Endothelial cell of hepatic sinusoid (primary cell): ENCODE measurements at regions not wholly inside any gene's neighbourhood (a gene's known extent, or its start where the extent isn't known, plus 50 kb on each side); places are given as distances from the start of the nearest gene placed in this dataset.

Experiments used
- in situ Hi-C: cut with HindIII; loops from 2 replicates; pipeline ENCODE4 v1.10.0; 2017; ENCODE audit warnings: low sequenced_read_pairs

GRCh38 chr16:49081554-49081953 is 200.1 kb downstream of the CBLN1 start:
- in situ Hi-C loops = no loop called here

GRCh38 chr16:49081086-49081485 is 200.6 kb downstream of the CBLN1 start:
- in situ Hi-C loops = no loop called here

- in situ Hi-C loops = no loop called here
These were observed 203.1 kb downstream of the CBLN1 start for GRCh38 chr16:49078571-49078970.

GRCh38 chr16:49078104-49078503 is 203.5 kb downstream of the CBLN1 start:
- in situ Hi-C loops = no loop called here

DNA sequence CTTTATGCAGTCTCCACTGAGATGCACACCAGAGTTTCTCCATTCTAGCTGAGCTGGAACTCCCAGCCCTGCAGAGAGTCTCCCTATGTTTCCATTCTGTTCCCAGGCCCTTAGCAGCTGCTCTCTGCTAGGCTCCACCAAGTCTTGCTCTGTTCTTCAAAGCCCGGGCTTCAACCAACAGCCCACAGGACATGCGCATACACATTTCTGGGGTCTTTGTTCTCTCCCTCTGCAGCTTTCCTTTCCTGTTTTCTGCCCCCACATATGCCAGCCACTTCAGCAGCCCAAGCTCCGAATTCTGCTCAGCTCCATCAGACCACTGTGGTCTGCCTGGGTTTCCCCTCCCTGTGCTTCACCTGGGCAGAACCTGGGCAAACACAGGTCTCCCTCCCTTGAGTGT is 205.9 kb downstream of the CBLN1 start:
- in situ Hi-C loops = no loop called here

- in situ Hi-C loops = no loop called here
These were observed 213.4 kb downstream of the CBLN1 start for GRCh38 chr16:49068224-49068623.

DNA sequence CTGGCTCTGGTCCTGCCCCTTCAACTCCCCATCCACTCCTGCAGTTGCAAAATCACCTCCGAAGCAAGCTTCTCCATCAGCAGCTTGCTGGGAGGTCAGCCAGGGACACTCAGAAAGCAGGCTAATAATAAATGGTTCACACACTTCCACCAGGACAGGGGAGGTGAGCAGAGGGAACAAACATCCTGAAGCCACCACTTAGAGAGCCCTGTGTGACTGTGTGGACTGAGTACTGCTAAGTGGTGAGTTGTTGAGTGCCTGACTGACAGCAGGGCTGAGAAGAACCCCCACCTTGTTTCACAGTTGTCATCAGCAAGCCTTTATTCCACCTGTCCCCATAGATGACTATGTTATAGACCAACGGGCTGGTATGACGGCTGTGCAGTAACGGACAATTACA is 213.9 kb downstream of the CBLN1 start:
- in situ Hi-C loops = no loop called here

DNA sequence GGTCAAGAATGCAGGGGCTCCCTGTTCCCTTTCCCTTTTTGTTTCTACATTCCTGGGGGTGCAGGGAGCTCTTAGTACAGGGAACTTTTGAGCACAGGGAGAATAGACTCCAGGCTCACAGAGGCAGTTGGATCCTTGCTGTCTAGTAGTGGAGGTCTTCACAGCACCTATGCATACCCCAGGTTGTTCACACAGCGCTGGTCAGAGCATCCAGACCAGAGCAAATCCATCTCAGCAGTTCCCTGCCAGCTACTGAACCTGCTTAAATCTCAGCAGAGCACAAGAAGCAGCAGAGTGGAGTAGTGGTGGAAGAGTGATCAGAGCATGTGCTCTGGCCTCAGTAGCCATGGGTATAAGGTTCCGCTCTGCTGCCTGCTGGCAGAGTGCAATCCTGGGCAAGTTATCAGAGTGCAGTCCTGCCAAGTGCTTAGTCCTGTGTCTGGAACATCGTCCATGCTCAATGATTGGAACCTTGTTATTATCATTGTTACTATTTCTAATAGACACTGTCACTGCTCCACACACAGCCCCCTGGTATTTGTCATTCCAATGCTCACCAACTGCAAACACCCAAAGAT is 220.4 kb downstream of the CBLN1 start:
- in situ Hi-C loops = no loop called here

DNA sequence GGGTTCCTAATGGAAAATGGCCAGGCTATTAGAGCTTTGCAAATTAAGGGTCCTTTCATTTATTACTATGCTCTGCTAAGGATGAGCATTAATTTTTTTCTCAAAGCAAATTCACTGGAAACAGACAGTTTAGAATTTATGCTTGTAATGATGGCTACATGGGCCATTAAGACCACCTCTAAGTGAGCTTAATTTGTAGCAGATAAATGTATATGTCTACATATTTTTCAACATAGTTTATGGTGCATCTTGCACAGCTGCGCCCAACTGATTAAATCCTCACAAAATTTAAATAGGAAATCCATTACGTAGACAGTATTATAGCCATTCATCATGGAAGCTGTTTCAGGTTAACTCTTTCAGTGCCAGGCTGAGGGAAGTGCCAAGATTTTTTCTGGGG is 220.9 kb downstream of the CBLN1 start:
- in situ Hi-C loops = no loop called here

- in situ Hi-C loops = loop anchor here (5.0 kb wide), 1 partner anchor 36 kb away; no protein-coding TSS in a partner anchor
These were observed 223.3 kb downstream of the CBLN1 start for GRCh38 chr16:49058382-49058781.

- in situ Hi-C loops = loop anchor here (5.0 kb wide), 1 partner anchor 36 kb away; no protein-coding TSS in a partner anchor
These were observed 223.7 kb downstream of the CBLN1 start for GRCh38 chr16:49057936-49058335.

DNA sequence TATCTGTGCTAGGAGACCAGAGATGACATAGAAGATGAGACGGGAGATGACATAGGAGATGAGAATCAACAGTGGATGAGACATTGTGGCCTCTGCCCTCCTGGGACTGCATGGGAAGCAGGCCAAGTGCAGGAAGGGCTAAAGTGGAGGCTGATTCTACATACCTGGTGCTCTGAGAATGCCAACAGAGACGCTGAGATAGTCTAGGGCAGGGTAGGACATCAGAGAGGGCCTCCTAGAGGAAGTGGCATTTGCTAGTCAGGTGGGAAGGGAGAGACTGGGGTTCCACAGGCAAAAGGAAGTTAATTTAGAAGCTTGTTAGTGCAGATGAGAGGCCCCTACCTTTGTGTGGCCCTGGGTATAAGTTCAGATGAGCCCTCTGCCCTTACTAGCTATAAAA is 224.2 kb downstream of the CBLN1 start:
- in situ Hi-C loops = loop anchor here (5.0 kb wide), 1 partner anchor 35 kb away; no protein-coding TSS in a partner anchor

GRCh38 chr16:49056546-49056945 is 225.1 kb downstream of the CBLN1 start:
- in situ Hi-C loops = loop anchor here (5.0 kb wide), 1 partner anchor 34 kb away; no protein-coding TSS in a partner anchor

GRCh38 chr16:49055824-49056545 is 225.7 kb downstream of the CBLN1 start:
- in situ Hi-C loops = loop anchor here (5.0 kb wide), 1 partner anchor 34 kb away; no protein-coding TSS in a partner anchor

GRCh38 chr16:49055291-49055690 is 226.3 kb downstream of the CBLN1 start:
- in situ Hi-C loops = loop anchor here (5.0 kb wide), 1 partner anchor 33 kb away; no protein-coding TSS in a partner anchor

DNA sequence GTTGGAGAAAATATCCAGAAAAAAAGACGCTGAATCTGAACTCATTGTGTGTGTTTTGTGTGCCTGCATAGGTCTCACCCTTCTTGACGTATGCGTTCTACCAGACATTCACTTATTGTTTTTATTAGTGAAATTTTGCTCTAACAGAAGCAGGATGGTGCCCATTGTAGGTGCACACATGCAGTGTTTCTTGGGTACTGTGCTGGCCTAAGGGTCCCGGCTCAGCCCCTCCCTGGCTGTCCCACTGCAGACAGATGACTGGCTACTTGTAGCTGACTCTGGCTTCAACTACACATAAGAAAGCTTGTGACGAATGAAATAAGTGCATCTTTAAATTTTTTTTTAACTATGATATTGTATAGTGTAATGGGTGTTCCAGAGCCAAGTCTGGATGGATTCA is 227.0 kb downstream of the CBLN1 start:
- in situ Hi-C loops = loop anchor here (5.0 kb wide), 1 partner anchor 32 kb away; no protein-coding TSS in a partner anchor

GRCh38 chr16:49052846-49053245 is 228.8 kb downstream of the CBLN1 start:
- in situ Hi-C loops = no loop called here

- in situ Hi-C loops = no loop called here
These were observed 230.1 kb downstream of the CBLN1 start for GRCh38 chr16:49051576-49051975.

- in situ Hi-C loops = no loop called here
These were observed 231.0 kb downstream of the CBLN1 start for GRCh38 chr16:49050607-49051006.

DNA sequence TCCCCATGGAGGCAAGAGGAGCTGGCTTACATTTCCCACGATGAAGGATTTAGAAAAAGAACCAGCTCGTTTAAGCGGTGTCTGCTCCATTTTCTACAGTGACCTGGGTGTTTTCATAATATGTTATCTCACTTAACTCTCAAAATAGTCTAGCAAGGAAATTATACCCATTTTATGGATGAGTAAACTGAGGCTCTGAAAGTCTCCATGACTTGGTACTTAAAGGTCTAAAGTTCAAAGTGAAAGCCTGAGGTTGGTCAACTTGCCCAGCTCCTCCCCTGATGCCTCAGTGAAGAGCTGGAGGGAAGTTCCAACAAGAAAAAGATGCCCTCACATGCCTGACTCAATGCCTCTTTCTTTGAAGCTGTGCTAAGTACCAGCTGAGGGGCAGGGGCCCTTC is 232.0 kb downstream of the CBLN1 start:
- in situ Hi-C loops = no loop called here

DNA sequence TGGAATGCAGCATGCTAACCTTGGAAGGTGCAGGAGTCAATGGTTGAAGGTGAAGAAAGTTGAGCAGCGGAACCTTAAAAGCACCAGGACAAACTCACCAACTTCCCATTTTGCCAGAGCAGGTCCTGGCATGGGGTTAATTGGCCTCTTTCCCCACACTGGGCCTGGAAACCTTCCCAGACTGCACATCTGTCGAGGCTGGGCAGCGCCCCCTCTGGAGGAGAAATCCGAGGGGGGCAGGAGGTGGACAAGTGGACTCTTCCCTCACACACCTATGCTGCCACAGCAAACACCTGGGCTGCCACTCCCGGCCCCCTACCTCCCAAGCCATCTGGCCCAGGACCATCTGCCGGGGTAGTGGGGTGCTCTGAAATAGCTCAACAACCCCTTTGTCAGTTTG is 232.4 kb downstream of the CBLN1 start:
- in situ Hi-C loops = no loop called here

- in situ Hi-C loops = no loop called here
These were observed 233.1 kb downstream of the CBLN1 start for GRCh38 chr16:49048557-49048956.
